Globus pallidus (tissue), 1 donor: ENCODE measurements at regions not wholly inside any gene's neighbourhood (a gene's known extent, or its start where the extent isn't known, plus 50 kb on each side); places are given as distances from the start of the nearest gene placed in this dataset.

Experiments
- DNase-seq: peaks from one replicate; pipeline ENCODE4 v3.0.0-alpha.2; 2015; ENCODE audit warnings: low spot score

GRCh38 chr9:16342246-16343020 lies 528.0 kb downstream of the BNC2 start:
- no peak for DNase-seq

- DNase-seq: no peak
Measured at GRCh38 chr9:16343249-16344237, 526.9 kb downstream of the BNC2 start.

DNA sequence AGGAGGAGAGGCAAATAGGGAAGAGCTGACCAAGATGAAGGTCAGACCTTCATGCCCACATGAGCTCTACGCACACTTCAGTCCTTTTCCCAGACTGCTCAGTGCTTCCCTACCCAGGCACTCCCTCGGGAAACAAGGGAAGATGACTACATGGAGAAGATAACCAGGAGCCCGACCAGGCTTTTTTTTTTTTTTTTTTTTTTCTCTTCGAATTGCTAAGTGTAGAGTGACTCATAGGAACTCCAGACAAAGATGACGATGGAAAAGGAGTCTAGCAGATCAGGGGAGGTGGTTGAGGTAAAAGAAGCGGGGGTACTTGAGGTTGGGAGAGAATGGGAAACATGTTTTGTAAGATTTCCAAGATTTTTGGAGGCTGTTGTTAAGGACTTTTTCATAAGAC lies 526.1 kb downstream of the BNC2 start:
- no peak for DNase-seq

DNA sequence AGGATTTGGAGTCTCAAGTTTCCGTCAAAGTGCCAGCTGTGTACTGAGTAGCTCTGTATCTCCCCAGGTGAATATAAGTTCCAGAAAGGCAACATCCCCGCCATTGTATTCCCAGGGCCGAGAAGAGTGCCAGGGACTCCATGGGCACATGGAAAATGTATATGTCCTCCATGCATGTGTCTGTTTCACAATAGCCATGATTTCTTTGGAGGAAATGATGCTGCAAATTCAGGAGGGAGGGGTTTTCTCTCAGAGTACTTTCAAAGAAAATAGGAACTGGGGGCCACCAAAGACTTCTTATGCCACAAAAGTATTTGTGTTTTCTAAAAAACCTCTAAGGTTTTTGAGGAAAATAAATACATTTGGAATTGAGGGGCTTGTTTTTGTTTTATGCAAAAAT lies 524.6 kb downstream of the BNC2 start:
- DNase-seq: no peak

DNA sequence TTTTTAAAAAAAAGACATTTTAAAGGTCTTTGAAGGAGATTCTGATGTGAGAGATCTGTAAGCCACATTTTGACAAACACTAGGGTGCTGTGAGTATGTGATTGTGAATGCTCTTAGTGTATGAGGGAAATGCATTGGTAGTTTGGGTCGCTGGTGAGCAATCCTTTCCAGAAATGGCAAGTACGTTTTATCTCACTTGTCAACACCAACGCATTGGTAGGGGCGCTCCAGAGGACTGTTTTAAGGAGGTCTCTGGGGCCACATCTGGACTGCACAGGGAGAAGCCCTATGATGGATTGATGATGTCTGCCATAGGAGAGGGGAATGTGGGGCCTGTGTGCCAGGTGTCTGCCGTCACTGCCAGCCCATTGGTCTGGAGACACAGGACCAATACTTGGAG lies 522.6 kb downstream of the BNC2 start:
- no peak for DNase-seq

GRCh38 chr9:16348531-16348930 lies 521.9 kb downstream of the BNC2 start:
- DNase-seq: no peak

- no peak for DNase-seq
Measured at GRCh38 chr9:16352251-16352650, 518.2 kb downstream of the BNC2 start.

GRCh38 chr9:16352791-16353401 lies 517.6 kb downstream of the BNC2 start:
- no peak for DNase-seq

DNA sequence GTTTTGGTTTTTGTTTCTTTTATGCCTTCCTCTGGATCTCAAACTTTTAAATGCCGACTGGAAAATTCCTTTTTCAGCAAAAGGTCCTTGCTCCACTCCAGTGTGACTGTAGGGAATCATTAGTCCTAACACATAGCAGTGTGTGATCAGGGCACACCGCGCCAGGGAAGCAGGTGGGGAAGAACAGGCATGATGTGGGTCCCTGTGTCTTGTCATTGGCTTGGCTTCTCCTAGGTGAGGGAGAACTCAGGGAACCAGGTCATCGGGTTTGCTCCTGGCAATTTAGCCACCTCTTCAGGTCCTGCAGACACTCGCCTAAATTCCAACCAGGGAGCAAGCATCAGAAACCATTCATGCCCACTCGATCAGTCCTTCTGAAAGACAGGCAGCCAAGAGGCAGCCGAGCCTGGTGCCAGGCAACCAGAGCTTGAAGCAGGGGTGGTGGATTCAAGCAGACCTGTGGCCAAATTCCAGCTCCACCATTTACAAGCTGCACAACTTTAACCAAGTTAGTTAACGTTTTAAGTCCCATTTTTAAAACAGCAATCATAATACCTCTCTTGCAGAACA lies 514.2 kb downstream of the BNC2 start:
- DNase-seq: no peak

- DNase-seq: no peak
Measured at GRCh38 chr9:16357828-16358227, 512.6 kb downstream of the BNC2 start.

GRCh38 chr9:16358751-16359150 lies 511.7 kb downstream of the BNC2 start:
- no peak for DNase-seq
